Small intestine (tissue), 7 donors: ENCODE measurements at regions not wholly inside any gene's neighbourhood (a gene's known extent, or its start where the extent isn't known, plus 50 kb on each side); places are given as distances from the start of the nearest gene placed in this dataset.
"Not testable (repeated sequence)": the region's sequence is repeated elsewhere in the genome, so short reads cannot be mapped to it uniquely, and the experiment has no call there.

Source experiments
- DNase-seq, 2 donors: peaks; one replicate each; pipeline versions ENCODE4 v3.0.0 to v3.0.0-alpha.2; 2013
- FAIRE-seq: peaks from 2 replicates; lab custom pipeline; 2012; peaks lifted over from hg19 to GRCh38; lab: Jason Lieb, UNC
- H3K27ac ChIP-seq, 3 donors: one replicate each; pipeline ENCODE4 v1.5.1; 2013; ENCODE audit warnings: low read length in 2 of 3, mild to moderate bottlenecking in 2 of 3, control low read depth in 1 of 3, inconsistent platforms in 1 of 3, low read depth in 1 of 3, moderate library complexity in 1 of 3
- H3K27me3 ChIP-seq, 3 donors: one replicate each; pipeline ENCODE4 v1.6.1; 2013; ENCODE audit warnings: low read length in 3 of 3, inconsistent platforms in 1 of 3; ENCODE audit not compliant: control insufficient read depth in 3 of 3, insufficient read depth in 3 of 3
- H3K36me3 ChIP-seq, 3 donors: one replicate each; pipeline ENCODE4 v1.6.1; 2013; ENCODE audit warnings: low read length in 3 of 3, inconsistent platforms in 1 of 3, low read depth in 1 of 3, mild to moderate bottlenecking in 1 of 3, moderate library complexity in 1 of 3; ENCODE audit not compliant: control insufficient read depth in 3 of 3, insufficient read depth in 2 of 3
- H3K4me1 ChIP-seq, 3 donors: one replicate each; pipeline ENCODE4 v1.6.1; 2013; ENCODE audit warnings: low read length in 2 of 3, inconsistent platforms in 1 of 3, low read depth in 1 of 3, mild to moderate bottlenecking in 1 of 3, moderate library complexity in 1 of 3; ENCODE audit not compliant: control insufficient read depth in 3 of 3, insufficient read depth in 2 of 3
- H3K4me3 ChIP-seq, 3 donors: one replicate each; pipeline ENCODE4 v1.5.1; 2013; ENCODE audit warnings: low read length in 3 of 3, control low read depth in 1 of 3, inconsistent platforms in 1 of 3, low read depth in 1 of 3, mild to moderate bottlenecking in 1 of 3, moderate library complexity in 1 of 3
- H3K9me3 ChIP-seq, 2 donors: one replicate each; pipeline ENCODE4 v1.6.1; 2013; ENCODE audit warnings: low read depth in 1 of 2, low read length in 1 of 2; ENCODE audit not compliant: control insufficient read depth in 2 of 2, insufficient read depth in 1 of 2
- WGBS, 3 donors: extraction: QIAGEN DNeasy Blood & Tissue Kit; methylation state at CpG; one replicate each; pipeline ENCODE4 v1.1.7; 2013; 5-methylcytosine and 5-hydroxymethylcytosine counted together
- donor health status: healthy with polysubstance abuse.
- donor health status: control.
- donor health status: control.
- donor health status: Bipolar disorder and iron deficiency.
- donor health status: healthy.

DNA sequence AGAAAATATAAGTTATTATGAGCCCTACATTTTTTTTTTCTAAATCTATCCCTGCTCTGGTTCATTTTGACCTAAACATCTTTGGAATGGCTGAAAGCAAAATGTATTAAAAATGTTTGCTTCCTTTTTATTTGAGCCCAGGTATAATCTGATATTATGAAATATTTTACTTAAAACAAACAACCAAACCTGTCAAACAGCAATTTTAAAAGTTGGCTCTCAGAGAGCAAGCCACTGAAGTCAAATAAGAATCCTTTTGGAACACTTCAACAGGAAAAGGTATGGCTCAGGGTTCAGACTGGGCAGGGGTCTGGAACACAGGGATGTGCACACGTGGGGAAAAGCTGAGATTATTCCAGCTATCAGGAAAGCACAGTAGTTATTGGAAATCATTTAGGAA lies 782.9 kb downstream of the CCSER2 start:
- FAIRE-seq: no peak
- 30 to 55% (median 53%) methylated on average over 1 of the region's 1 CpG for WGBS, 3 donors

DNA sequence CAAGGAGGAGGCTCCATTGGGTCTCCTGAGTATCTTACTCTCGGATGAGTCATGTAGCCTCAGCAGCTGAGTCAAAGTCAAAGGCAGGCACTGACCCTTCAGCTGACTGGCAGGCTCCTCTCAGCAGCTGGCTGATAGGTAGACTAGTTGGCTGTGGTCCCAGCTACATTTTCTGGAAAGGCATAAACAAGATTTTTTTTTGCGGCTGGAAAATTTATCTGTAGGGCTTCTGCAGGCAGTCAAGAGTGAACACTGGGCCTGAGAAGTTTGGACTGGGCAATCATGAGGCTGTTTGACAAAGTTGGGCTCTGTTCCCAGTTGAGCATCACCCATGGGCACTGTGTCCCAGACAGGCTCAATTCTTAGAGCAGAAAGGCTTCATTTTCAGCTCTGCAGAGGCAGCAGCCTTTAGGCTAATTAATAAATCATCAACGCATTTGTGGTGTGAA lies 796.2 kb downstream of the CCSER2 start:
- H3K9me3 ChIP-seq: peaks cover 0 to 5% of the 10 kb centered on the region in 2 donors
- DNase-seq: no peak
- H3K27me3 ChIP-seq: no peaks in the 10 kb centered on the region
- H3K4me1 ChIP-seq: no peaks in the 10 kb centered on the region
- 75 to 82% (median 77%) methylated on average over 3 of the region's 3 CpGs for WGBS, 3 donors
- H3K36me3 ChIP-seq: no peaks in the 10 kb centered on the region
- no peak overlapping the region for H3K4me3 ChIP-seq
- no peak overlapping the region for H3K27ac ChIP-seq
- no peak for FAIRE-seq

More for the DNA sequence above, 782.9 kb downstream of the CCSER2 start:
- Histone ChIP-seq H3K4me1 (no peaks in the 10 kb centered on the region), H3K27me3 (no peaks in the 10 kb centered on the region), H3K27ac (no peak overlapping the region), H3K9me3 (no peaks in the 10 kb centered on the region), H3K4me3 (no peak overlapping the region), H3K36me3 (no peaks in the 10 kb centered on the region)
- no peak for DNase-seq

DNA sequence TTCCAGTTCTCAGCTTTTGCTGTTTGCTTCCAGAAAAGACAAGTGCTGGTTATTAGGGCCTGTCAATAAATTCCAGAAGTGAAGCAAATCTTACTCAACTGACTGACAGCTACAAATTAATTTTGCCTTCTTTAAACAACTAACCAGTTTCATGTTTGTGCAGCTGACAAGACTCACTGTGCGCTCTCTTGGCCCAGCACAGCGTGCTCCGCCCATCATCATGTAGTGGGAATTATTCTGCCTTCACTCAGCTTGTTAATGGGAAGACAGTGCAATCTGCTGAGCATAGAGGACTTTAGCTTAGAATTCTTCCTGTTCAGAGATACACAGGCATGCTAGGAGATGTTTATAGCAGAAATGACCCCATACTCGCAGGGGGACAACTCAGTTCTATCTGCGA lies 808.9 kb downstream of the CCSER2 start:
- H3K9me3 ChIP-seq: no peaks in the 10 kb centered on the region
- H3K4me1 ChIP-seq: no peaks in the 10 kb centered on the region
- FAIRE-seq (no peak), DNase-seq (peak in 1 of 2 donors; percentile 10)
- 56 to 64% (median 64%) methylated on average over 5 of the region's 5 CpGs for WGBS, 3 donors
- no peak overlapping the region for H3K4me3 ChIP-seq
- H3K27me3 ChIP-seq: no peaks in the 10 kb centered on the region
- H3K27ac ChIP-seq: no peak overlapping the region
- no peaks in the 10 kb centered on the region for H3K36me3 ChIP-seq

DNA sequence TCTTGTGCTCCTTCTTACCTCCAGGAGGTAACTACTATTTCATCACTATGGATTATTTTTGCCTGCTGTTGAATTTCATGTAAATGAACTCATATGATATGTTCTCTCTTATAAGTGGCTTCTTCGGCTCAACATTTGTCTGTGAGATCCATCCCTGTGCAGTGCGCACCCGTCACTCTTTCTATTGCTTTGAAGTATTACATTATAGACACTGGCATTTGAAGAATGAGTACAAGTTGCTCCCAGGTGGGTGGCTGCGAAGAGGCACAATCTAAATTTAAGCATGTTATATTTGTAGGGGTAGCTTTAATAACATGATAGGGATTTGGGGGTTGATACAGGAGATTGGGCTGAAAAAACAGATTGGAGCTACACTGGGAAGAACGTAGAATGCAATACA lies 809.7 kb downstream of the CCSER2 start:
- no peak for FAIRE-seq
- no peak for DNase-seq
- no peak overlapping the region for H3K4me3 ChIP-seq
- no peaks in the 10 kb centered on the region for H3K27me3 ChIP-seq
- no peaks in the 10 kb centered on the region for H3K36me3 ChIP-seq
- H3K9me3 ChIP-seq: no peaks in the 10 kb centered on the region
- no peaks in the 10 kb centered on the region for H3K4me1 ChIP-seq
- no peak overlapping the region for H3K27ac ChIP-seq
- WGBS, 3 donors: 86 to 91% (median 88%) methylated on average over 5 of the region's 5 CpGs

DNA sequence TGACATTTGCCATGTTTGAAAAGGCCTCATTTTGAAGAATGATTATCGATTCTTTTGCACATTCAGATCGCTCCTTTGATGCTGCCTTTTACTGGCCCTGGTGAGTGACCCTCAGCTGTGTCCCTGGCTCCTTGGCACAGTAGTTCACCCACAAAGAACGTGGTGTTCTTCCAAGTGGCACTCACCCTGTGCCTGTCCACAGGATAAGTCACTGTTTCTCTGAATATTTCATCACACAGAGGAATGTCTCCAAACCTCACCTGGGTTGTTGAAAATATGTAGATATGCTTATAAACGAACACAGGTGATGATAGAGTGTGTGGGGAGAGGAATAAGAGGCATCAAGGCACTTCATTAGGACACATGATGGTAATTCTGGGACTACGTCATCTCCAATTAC lies 810.7 kb downstream of the CCSER2 start:
- no peaks in the 10 kb centered on the region for H3K9me3 ChIP-seq
- no peak overlapping the region for H3K27ac ChIP-seq
- H3K36me3 ChIP-seq: no peaks in the 10 kb centered on the region
- 48 to 65% (median 48%) methylated on average over 5 of the region's 5 CpGs for WGBS, 3 donors
- H3K4me1 ChIP-seq: no peaks in the 10 kb centered on the region
- no peak overlapping the region for H3K4me3 ChIP-seq
- H3K27me3 ChIP-seq: no peaks in the 10 kb centered on the region
- FAIRE-seq (no peak), DNase-seq (no peak)

DNA sequence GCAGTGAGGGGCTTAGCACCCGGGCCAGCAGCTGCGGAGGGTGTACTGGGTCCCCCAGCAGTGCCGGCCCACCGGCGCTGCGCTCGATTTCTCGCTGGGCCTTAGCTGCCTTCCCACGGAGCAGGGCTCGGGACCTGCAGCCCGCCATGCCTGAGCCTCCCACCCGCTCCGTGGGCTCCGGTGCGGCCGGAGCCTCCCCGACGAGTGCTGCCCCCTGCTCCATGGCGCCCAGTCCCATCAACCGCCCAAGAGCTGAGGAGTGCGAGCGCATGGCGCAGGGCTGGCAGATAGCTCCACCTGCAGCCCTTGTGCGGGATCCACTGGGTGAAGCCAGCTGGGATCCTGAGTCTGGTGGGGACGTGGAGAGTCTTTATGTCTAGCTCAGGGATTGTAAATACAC lies 813.1 kb downstream of the CCSER2 start:
- not testable (repeated sequence) for H3K27ac ChIP-seq, DNase-seq

DNA sequence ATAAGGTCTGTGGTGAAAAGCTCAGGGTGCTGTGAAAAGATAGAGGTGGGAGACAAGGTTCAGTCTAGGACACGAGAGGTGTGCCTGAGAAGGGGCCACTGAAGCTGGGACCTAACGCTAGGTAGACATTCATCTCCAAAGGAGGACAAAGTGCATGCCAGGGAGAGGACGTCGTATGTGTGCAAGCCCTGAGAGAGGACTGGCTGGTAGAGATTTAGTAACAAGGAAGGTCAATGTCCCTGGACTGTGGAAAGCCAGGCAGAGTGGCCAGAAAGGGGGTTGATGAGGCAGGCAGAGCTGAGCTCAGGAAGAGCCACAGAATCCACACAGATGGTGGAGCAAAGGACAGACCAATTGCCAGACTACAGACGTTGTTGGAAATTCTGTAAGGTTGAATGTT lies 817.6 kb downstream of the CCSER2 start:
- no peaks in the 10 kb centered on the region for H3K9me3 ChIP-seq
- no peak for FAIRE-seq

More for the DNA sequence above, 813.1 kb downstream of the CCSER2 start:
- not testable (repeated sequence) for H3K4me1 ChIP-seq, H3K9me3 ChIP-seq, H3K4me3 ChIP-seq, FAIRE-seq, H3K36me3 ChIP-seq, H3K27me3 ChIP-seq
- WGBS, 3 donors: 95 to 96% (median 96%) methylated on average over 16 to 25 of the region's 25 CpGs

DNA sequence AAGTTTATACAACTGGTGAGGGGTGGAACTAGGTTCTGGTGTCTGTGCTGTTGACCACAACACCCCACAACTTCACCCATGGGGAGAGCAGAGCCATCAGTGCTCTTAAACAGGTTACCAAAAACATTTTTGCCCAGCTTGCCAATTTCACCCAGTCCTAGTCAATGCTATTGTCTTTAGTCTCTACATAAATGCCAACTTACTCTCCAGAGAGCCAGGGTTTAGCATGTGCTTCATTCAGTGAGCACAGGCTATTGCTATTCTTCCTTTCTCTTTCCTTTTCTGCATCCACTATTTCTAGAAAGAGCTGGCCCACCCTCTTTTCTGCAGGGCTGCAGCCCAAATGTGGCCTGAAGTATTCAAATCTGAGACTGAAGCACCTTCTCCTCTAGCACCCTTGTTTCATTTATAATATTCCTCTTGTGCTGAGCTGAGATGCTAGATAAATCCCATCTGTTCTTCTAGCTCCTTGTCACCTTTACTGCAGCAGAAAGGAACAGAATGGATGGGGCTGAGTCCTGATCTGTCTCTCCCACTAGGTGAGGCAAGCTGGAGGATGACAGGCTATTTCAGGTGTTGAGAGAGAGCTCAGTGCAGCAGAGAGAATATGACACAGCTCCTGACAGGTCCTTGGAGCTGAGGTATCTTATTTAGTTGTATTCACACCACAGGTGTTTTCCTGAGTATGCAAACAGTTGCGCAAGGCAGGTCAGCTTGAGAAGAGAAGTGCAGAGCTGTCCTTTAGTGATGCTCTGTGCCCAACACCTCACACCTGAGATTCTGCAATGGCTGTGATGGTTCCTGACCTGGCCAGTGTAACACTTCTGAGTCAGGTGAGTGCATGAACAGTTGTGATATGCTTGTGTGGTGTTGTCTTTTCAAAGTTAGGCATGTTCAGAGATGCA lies 819.2 kb downstream of the CCSER2 start:
- H3K4me3 ChIP-seq: no peak overlapping the region

More for the DNA sequence above, 817.6 kb downstream of the CCSER2 start:
- Histone ChIP-seq H3K4me3 (no peak overlapping the region), H3K36me3 (no peaks in the 10 kb centered on the region), H3K27ac (no peak overlapping the region), H3K4me1 (peaks cover 0 to 5% (median 0%) of the 10 kb centered on the region in 3 donors), H3K27me3 (no peaks in the 10 kb centered on the region)
- 37 to 64% (median 42%) methylated on average over 5 of the region's 5 CpGs for WGBS, 3 donors
- peak in 1 of 2 donors; percentile 44 for DNase-seq

More for the DNA sequence above, 819.2 kb downstream of the CCSER2 start:
- no peak overlapping the region for H3K27ac ChIP-seq
- FAIRE-seq (no peak), DNase-seq (peak in 1 of 2 donors; percentile 16)
- no peaks in the 10 kb centered on the region for H3K27me3 ChIP-seq
- 88 to 97% (median 95%) methylated on average over 1 of the region's 1 CpG for WGBS, 3 donors
- no peaks in the 10 kb centered on the region for H3K36me3 ChIP-seq
- H3K9me3 ChIP-seq: no peaks in the 10 kb centered on the region
- peaks cover 0 to 8% (median 0%) of the 10 kb centered on the region in 3 donors for H3K4me1 ChIP-seq
